ENCODE measurements at regions not wholly inside any gene's neighbourhood (a gene's known extent, or its start where the extent isn't known, plus 50 kb on each side); places are given as distances from the start of the nearest gene placed in this dataset.

GRCh38 chr2:145551686-145552085 lies 1031.8 kb upstream of the ZEB2 start:
- TF ChIP-seq, protein P1, sequence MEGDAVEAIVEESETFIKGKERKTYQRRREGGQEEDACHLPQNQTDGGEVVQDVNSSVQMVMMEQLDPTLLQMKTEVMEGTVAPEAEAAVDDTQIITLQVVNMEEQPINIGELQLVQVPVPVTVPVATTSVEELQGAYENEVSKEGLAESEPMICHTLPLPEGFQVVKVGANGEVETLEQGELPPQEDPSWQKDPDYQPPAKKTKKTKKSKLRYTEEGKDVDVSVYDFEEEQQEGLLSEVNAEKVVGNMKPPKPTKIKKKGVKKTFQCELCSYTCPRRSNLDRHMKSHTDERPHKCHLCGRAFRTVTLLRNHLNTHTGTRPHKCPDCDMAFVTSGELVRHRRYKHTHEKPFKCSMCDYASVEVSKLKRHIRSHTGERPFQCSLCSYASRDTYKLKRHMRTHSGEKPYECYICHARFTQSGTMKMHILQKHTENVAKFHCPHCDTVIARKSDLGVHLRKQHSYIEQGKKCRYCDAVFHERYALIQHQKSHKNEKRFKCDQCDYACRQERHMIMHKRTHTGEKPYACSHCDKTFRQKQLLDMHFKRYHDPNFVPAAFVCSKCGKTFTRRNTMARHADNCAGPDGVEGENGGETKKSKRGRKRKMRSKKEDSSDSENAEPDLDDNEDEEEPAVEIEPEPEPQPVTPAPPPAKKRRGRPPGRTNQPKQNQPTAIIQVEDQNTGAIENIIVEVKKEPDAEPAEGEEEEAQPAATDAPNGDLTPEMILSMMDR (IDR thresholded peaks at IDR 0.05) = no peak
- TF ChIP-seq POLR2AphosphoS5 (IDR thresholded peaks at IDR 0.05) (no peak), POLR2A (IDR thresholded peaks at IDR 0.05) (no peak)

Measured in suprapubic skin (tissue), 4 donors.